ENCODE measurements at regions not wholly inside any gene's neighbourhood (a gene's known extent, or its start where the extent isn't known, plus 50 kb on each side); places are given as distances from the start of the nearest gene placed in this dataset.

- Histone ChIP-seq H3K4me1 (ENCODE audit: control insufficient read depth, insufficient read depth, low read length) (no peaks in the 10 kb centered on the region), H3K9ac (ENCODE audit: control insufficient read depth, insufficient read depth, low read length) (no peak overlapping the region), H3K27me3 (replicated peaks in 1 of 2; ENCODE audit: control insufficient read depth in 2 of 2, insufficient read depth in 2 of 2, low read length in 1 of 2) (no peaks in the 10 kb centered on the region), H3K36me3 (ENCODE audit: control insufficient read depth in 2 of 2, insufficient read depth in 2 of 2, low read length in 1 of 2) (no peaks in the 10 kb centered on the region), H3K9me3 (replicated peaks; ENCODE audit: control insufficient read depth, insufficient read depth, low read length) (no peaks in the 10 kb centered on the region), H3K4me3 (no peak overlapping the region), H2AFZ (ENCODE audit: control insufficient read depth, low read depth, low read length) (no peak overlapping the region), H3K27ac (ENCODE audit: control insufficient read depth, insufficient read depth) (no peak overlapping the region), H3K79me2 (ENCODE audit: control insufficient read depth, insufficient read depth, low read length) (no peaks in the 10 kb centered on the region), H3K4me2 (ENCODE audit: control insufficient read depth, insufficient read depth) (no peak overlapping the region), H4K20me1 (ENCODE audit: control insufficient read depth, insufficient read depth) (no peaks in the 10 kb centered on the region)
- BruUV-seq (replicated peaks) = no TSS peak
- ChIA-PET SMC1A (ENCODE audit: uncharacterized antibody, unreplicated experiment) (no interaction called here), CTCF (interaction anchor here (0.6 kb wide), 1 partner anchor 204 kb away, joined by 3 read pairs; no protein-coding TSS in a partner anchor), POLR2A (no interaction called here), RAD21 (ENCODE audit: unreplicated experiment) (no interaction called here)
- in situ Hi-C loops (cut with MboI) = no loop called here
- ATAC-seq (no peak), FAIRE-seq (no peak), DNase-seq (ENCODE audit: low read depth, low spot score) (no peak)
- 24% methylated on average over 7 of the region's 7 CpGs for WGBS (ENCODE audit: insufficient coverage, insufficient replicate concordance, low lambda C conversion rate, missing lambda C conversion rate)
- intact Hi-C loops (cut with micrococcal nuclease; ENCODE audit: unreplicated experiment) = no loop called here
- TF ChIP-seq KDM1A (IDR thresholded peaks at IDR 0.05; ENCODE audit: borderline replicate concordance) (no peak), SMAD5 (IDR thresholded peaks at IDR 0.05; ENCODE audit: low read depth) (no peak), SMARCA5 (IDR thresholded peaks at IDR 0.05) (no peak), PRDM15 (CRISPR knock-in tag; IDR thresholded peaks at IDR 0.05) (no peak), TARDBP (IDR thresholded peaks at IDR 0.05; ENCODE audit: borderline replicate concordance) (no peak), ZNF207 (IDR thresholded peaks at IDR 0.05; ENCODE audit: borderline replicate concordance) (no peak), CEBPB (IDR thresholded peaks at IDR 0.05; ENCODE audit: borderline replicate concordance in 1 of 2, low read depth in 2 of 2, low read length in 2 of 2) (no peak)
Measured at GRCh38 chr4:143286701-143287571, 49.7 kb upstream of the GAB1 start.

All from GM12878 (cell line).